22Rv1 (cell line): ENCODE measurements at regions not wholly inside any gene's neighbourhood (a gene's known extent, or its start where the extent isn't known, plus 50 kb on each side); places are given as distances from the start of the nearest gene placed in this dataset.
A peak's percentile ranks its signal among the peaks of the same experiment; 100 is the strongest.

ENCODE experiments used
- H3K27ac ChIP-seq: fragments of 450-650 bp; 2 replicates; pipeline ENCODE4 v1.5.1; 2017
- CTCF ChIP-seq: fragments of 450-650 bp; IDR thresholded peaks from 2 replicates; pipeline ENCODE4 v1.5.1; 2017; ENCODE audit warnings: mild to moderate bottlenecking
- ZFX ChIP-seq: fragments of 450-650 bp; IDR thresholded peaks from 2 replicates; pipeline ENCODE4 v1.6.1; 2017; ENCODE audit warnings: antibody characterized with exemption, borderline replicate concordance

GRCh38 chr6:101102702-101103101 is 221.6 kb upstream of the ASCC3 start:
- TF ChIP-seq CTCF (no peak), ZFX (no peak)
- no peak overlapping the region for H3K27ac ChIP-seq

GRCh38 chr6:101108286-101108685 is 227.2 kb upstream of the ASCC3 start:
- no peak overlapping the region for H3K27ac ChIP-seq
- TF ChIP-seq ZFX, result no peak
- TF ChIP-seq CTCF, result no peak

- TF ChIP-seq CTCF (no peak), ZFX (no peak)
Measured at GRCh38 chr6:101110814-101111213, 229.7 kb upstream of the ASCC3 start.

GRCh38 chr6:101113468-101114260 is 232.5 kb upstream of the ASCC3 start:
- TF ChIP-seq ZFX, result no peak
- H3K27ac ChIP-seq, result no peak overlapping the region

More at GRCh38 chr6:101110814-101111213, 229.7 kb upstream of the ASCC3 start:
- no peak overlapping the region for H3K27ac ChIP-seq

- H3K27ac ChIP-seq, result no peak overlapping the region
- TF ChIP-seq CTCF (peak; percentile 79), ZFX (no peak)
Measured at GRCh38 chr6:101114703-101115102, 233.6 kb upstream of the ASCC3 start.

- no peak for TF ChIP-seq CTCF
- no peak for TF ChIP-seq ZFX
- H3K27ac ChIP-seq, result no peak overlapping the region
Measured at GRCh38 chr6:101116337-101116736, 235.2 kb upstream of the ASCC3 start.

GRCh38 chr6:101117393-101118135 is 236.4 kb upstream of the ASCC3 start:
- TF ChIP-seq CTCF (no peak), ZFX (no peak)
- H3K27ac ChIP-seq, result no peak overlapping the region
